Keratinocyte (primary cell): ENCODE measurements at regions not wholly inside any gene's neighbourhood (a gene's known extent, or its start where the extent isn't known, plus 50 kb on each side); places are given as distances from the start of the nearest gene placed in this dataset.

ENCODE experiments used
- DNase-seq: peaks from one replicate; pipeline ENCODE4 v3.0.0-alpha.2; 2011; ENCODE audit warnings: low read depth, missing footprints, low spot score
- FAIRE-seq: peaks from 2 replicates; lab custom pipeline; 2011; peaks lifted over from hg19 to GRCh38; lab: Jason Lieb, UNC
- H2AFZ ChIP-seq: 2 replicates; pipeline ENCODE4 v1.6.0; 2012; ENCODE audit warnings: low read length, control low read depth, inconsistent platforms; ENCODE audit not compliant: control insufficient read depth
- H3K27ac ChIP-seq: 2 replicates; pipeline ENCODE4 v1.5.1; 2011; ENCODE audit warnings: low read length; ENCODE audit not compliant: control insufficient read depth, insufficient read depth
- H3K27me3 ChIP-seq: 3 replicates; pipeline ENCODE4 v1.6.0; 2011; ENCODE audit warnings: low read length; ENCODE audit not compliant: control insufficient read depth, insufficient read depth; ENCODE audit errors: extremely low read depth
- H3K36me3 ChIP-seq, 2 experiments: 2 replicates in 1 of 2; 3 replicates in 1 of 2; pipeline ENCODE4 v1.5.1; 2011; ENCODE audit warnings: low read length in 2 of 2, mild to moderate bottlenecking in 1 of 2; ENCODE audit not compliant: control insufficient read depth in 2 of 2, insufficient read depth in 2 of 2; ENCODE audit errors: extremely low read depth in 1 of 2
- H3K4me1 ChIP-seq: 3 replicates; pipeline ENCODE4 v1.5.1; 2011; ENCODE audit warnings: low read length; ENCODE audit not compliant: control insufficient read depth, insufficient read depth; ENCODE audit errors: extremely low read depth
- H3K4me2 ChIP-seq: 3 replicates; pipeline ENCODE4 v1.6.0; 2011; ENCODE audit warnings: low read depth, low read length; ENCODE audit not compliant: control insufficient read depth, insufficient read depth; ENCODE audit errors: extremely low read depth
- H3K4me3 ChIP-seq, 3 experiments: fragments of 200-600 bp in 1 of 3; sonication (generic) in 1 of 3; 2 replicates in 2 of 3; 3 replicates in 1 of 3; pipeline ENCODE4 v1.5.1; 2011 to 2016; ENCODE audit warnings: low read length in 3 of 3, mild to moderate bottlenecking in 3 of 3, control low read depth in 2 of 3, inconsistent platforms in 1 of 3, low read depth in 1 of 3, mixed read lengths in 1 of 3, mixed run types in 1 of 3, moderate library complexity in 1 of 3; ENCODE audit not compliant: control insufficient read depth in 2 of 3, insufficient read depth in 2 of 3; ENCODE audit errors: extremely low read depth in 1 of 3
- H3K79me2 ChIP-seq: 2 replicates; pipeline ENCODE4 v1.6.0; 2012; ENCODE audit warnings: low read length; ENCODE audit not compliant: control insufficient read depth, insufficient read depth
- H3K9ac ChIP-seq: 3 replicates; pipeline ENCODE4 v1.6.0; 2011; ENCODE audit warnings: low read length; ENCODE audit not compliant: control insufficient read depth, insufficient read depth; ENCODE audit errors: extremely low read depth
- H3K9me1 ChIP-seq: 3 replicates; pipeline ENCODE4 v1.6.0; 2011; ENCODE audit warnings: low read length; ENCODE audit not compliant: control insufficient read depth, insufficient read depth; ENCODE audit errors: extremely low read depth
- H3K9me3 ChIP-seq: 2 replicates; pipeline ENCODE4 v1.5.1; 2012; ENCODE audit warnings: low read depth, low read length; ENCODE audit not compliant: control insufficient read depth
- H4K20me1 ChIP-seq: 3 replicates; pipeline ENCODE4 v1.6.0; 2011; ENCODE audit warnings: low read length; ENCODE audit not compliant: control insufficient read depth, insufficient read depth; ENCODE audit errors: extremely low read depth
- EZH2 ChIP-seq: IDR thresholded peaks from one replicate; pipeline ENCODE4 v1.6.1; 2012; ENCODE audit warnings: inconsistent platforms, mild to moderate bottlenecking, low read length, moderate library complexity
- dilution Hi-C: fragments of 300-500 bp; cut with MboI; formaldehyde crosslinking; loops from one replicate; pipeline ENCODE4 v1.7.0; 2020; ENCODE audit warnings: low sequenced_read_pairs; ENCODE audit not compliant: extremely low pct_ligation_motif_present
- TF ChIP-seq, protein P1 (sequence below), 3 experiments: IDR thresholded peaks in 1 of 3; conservative IDR thresholded peaks in 1 of 3; optimal IDR thresholded peaks in 1 of 3; 2 replicates in 2 of 3; 3 replicates in 1 of 3; pipeline versions ENCODE3 to v1.5.1; 2011; ENCODE audit warnings: low read length in 3 of 3, mild to moderate bottlenecking in 3 of 3, moderate library complexity in 2 of 3, control low read depth in 1 of 3, inconsistent platforms in 1 of 3; ENCODE audit not compliant: insufficient read depth in 2 of 3; ENCODE audit errors: extremely low read depth in 1 of 3

GRCh38 chr2:143890798-143891197, 629.1 kb downstream of the ZEB2 start:
- Histone ChIP-seq H3K9me3 (no peaks in the 10 kb centered on the region), H3K79me2 (no peaks in the 10 kb centered on the region), H3K4me3 (no peak overlapping the region), H3K4me1 (no peaks in the 10 kb centered on the region), H3K9me1 (no peaks in the 10 kb centered on the region), H3K27me3 (no peaks in the 10 kb centered on the region), H2AFZ (no peak overlapping the region), H3K36me3 (no peaks in the 10 kb centered on the region), H3K27ac (no peak overlapping the region), H3K9ac (no peak overlapping the region), H4K20me1 (no peaks in the 10 kb centered on the region), H3K4me2 (no peak overlapping the region)
- DNase-seq (no peak), FAIRE-seq (no peak)
- dilution Hi-C loops = no loop called here
- no peak for TF ChIP-seq EZH2
- TF ChIP-seq, protein P1, sequence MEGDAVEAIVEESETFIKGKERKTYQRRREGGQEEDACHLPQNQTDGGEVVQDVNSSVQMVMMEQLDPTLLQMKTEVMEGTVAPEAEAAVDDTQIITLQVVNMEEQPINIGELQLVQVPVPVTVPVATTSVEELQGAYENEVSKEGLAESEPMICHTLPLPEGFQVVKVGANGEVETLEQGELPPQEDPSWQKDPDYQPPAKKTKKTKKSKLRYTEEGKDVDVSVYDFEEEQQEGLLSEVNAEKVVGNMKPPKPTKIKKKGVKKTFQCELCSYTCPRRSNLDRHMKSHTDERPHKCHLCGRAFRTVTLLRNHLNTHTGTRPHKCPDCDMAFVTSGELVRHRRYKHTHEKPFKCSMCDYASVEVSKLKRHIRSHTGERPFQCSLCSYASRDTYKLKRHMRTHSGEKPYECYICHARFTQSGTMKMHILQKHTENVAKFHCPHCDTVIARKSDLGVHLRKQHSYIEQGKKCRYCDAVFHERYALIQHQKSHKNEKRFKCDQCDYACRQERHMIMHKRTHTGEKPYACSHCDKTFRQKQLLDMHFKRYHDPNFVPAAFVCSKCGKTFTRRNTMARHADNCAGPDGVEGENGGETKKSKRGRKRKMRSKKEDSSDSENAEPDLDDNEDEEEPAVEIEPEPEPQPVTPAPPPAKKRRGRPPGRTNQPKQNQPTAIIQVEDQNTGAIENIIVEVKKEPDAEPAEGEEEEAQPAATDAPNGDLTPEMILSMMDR (optimal IDR thresholded peaks at IDR 0.05 in 1 of 3, IDR thresholded peaks at IDR 0.05 in 1 of 3, conservative IDR thresholded peaks at IDR 0.05 in 1 of 3; ENCODE audit: extremely low read depth in 1 of 3, insufficient read depth in 2 of 3, low read length in 3 of 3) = no peak

- Histone ChIP-seq H3K9me3 (no peaks in the 10 kb centered on the region), H3K79me2 (no peaks in the 10 kb centered on the region), H3K9me1 (no peaks in the 10 kb centered on the region), H3K4me1 (no peaks in the 10 kb centered on the region), H2AFZ (no peak overlapping the region), H3K4me2 (no peak overlapping the region), H3K9ac (no peak overlapping the region), H3K4me3 (no peak overlapping the region), H3K27me3 (no peaks in the 10 kb centered on the region), H4K20me1 (no peaks in the 10 kb centered on the region), H3K36me3 (no peaks in the 10 kb centered on the region), H3K27ac (no peak overlapping the region)
- no peak for DNase-seq
- dilution Hi-C loops = no loop called here
- no peak for FAIRE-seq
- TF ChIP-seq, protein P1 (optimal IDR thresholded peaks at IDR 0.05 in 1 of 3, IDR thresholded peaks at IDR 0.05 in 1 of 3, conservative IDR thresholded peaks at IDR 0.05 in 1 of 3; ENCODE audit: extremely low read depth in 1 of 3, insufficient read depth in 2 of 3, low read length in 3 of 3) = no peak
- TF ChIP-seq EZH2 = no peak
Measured at GRCh38 chr2:143889216-143889615, 630.7 kb downstream of the ZEB2 start.
